ENCODE measurements at regions not wholly inside any gene's neighbourhood (a gene's known extent, or its start where the extent isn't known, plus 50 kb on each side); places are given as distances from the start of the nearest gene placed in this dataset.
"Not testable (repeated sequence)": the region's sequence is repeated elsewhere in the genome, so short reads cannot be mapped to it uniquely, and the experiment has no call there.

DNA sequence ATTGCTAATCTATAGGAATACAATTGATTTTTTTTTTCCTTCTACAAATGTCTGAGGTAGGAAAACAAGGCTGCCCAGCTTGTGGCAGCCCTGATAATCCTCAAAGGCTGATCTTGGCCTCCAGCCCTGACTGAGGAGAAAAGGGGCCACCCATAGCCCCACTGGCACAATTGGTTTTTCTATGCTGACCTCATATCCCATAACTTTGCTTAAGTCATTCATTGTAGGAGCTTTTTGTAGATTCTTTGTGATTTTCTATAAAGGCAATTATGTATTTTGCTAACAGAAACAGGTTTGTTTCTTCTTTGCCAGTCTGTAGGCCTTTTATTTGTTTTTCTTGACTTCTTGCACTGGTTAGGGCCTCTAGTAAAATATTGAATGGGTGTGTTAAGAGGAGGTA is 80.2 kb upstream of the C15orf39 start (continued):
- TF ChIP-seq, protein P1, sequence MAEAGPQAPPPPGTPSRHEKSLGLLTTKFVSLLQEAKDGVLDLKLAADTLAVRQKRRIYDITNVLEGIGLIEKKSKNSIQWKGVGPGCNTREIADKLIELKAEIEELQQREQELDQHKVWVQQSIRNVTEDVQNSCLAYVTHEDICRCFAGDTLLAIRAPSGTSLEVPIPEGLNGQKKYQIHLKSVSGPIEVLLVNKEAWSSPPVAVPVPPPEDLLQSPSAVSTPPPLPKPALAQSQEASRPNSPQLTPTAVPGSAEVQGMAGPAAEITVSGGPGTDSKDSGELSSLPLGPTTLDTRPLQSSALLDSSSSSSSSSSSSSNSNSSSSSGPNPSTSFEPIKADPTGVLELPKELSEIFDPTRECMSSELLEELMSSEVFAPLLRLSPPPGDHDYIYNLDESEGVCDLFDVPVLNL (CRISPR knock-in tag; IDR thresholded peaks at IDR 0.05; ENCODE audit: borderline replicate concordance, low read depth): no peak
- TF ChIP-seq, protein P2, sequence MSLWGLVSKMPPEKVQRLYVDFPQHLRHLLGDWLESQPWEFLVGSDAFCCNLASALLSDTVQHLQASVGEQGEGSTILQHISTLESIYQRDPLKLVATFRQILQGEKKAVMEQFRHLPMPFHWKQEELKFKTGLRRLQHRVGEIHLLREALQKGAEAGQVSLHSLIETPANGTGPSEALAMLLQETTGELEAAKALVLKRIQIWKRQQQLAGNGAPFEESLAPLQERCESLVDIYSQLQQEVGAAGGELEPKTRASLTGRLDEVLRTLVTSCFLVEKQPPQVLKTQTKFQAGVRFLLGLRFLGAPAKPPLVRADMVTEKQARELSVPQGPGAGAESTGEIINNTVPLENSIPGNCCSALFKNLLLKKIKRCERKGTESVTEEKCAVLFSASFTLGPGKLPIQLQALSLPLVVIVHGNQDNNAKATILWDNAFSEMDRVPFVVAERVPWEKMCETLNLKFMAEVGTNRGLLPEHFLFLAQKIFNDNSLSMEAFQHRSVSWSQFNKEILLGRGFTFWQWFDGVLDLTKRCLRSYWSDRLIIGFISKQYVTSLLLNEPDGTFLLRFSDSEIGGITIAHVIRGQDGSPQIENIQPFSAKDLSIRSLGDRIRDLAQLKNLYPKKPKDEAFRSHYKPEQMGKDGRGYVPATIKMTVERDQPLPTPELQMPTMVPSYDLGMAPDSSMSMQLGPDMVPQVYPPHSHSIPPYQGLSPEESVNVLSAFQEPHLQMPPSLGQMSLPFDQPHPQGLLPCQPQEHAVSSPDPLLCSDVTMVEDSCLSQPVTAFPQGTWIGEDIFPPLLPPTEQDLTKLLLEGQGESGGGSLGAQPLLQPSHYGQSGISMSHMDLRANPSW (CRISPR knock-in tag; conservative IDR thresholded peaks at IDR 0.05; ENCODE audit: low read depth): no peak
- TF ChIP-seq CREB1 (CRISPR knock-in tag; IDR thresholded peaks at IDR 0.05): no peak
- TF ChIP-seq, protein P3, sequence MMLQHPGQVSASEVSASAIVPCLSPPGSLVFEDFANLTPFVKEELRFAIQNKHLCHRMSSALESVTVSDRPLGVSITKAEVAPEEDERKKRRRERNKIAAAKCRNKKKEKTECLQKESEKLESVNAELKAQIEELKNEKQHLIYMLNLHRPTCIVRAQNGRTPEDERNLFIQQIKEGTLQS (CRISPR knock-in tag; conservative IDR thresholded peaks at IDR 0.05): no peak
- no peak for TF ChIP-seq ZNF396 (CRISPR knock-in tag; IDR thresholded peaks at IDR 0.05; ENCODE audit: borderline replicate concordance)

DNA sequence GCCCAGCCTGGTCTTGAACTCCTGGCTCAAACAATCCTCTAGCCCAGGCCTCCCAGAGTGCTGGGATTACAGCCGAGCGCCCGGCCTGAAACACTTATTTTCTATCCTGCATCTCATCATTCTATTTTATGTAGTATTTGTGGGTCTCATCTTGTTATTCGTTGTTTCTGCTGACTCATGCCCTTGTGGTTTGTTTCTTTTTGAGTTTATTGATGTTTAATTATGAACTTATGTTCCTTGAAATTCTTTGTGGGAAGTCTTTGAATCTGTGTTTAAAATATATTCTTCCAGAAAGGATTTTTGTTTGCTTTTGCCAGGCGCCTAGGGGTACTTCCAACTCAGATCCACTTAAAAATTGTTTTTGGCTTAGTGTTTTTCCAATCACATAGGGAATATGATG is 78.3 kb upstream of the C15orf39 start:
- H3K4me3 Mint-ChIP-seq: no peak overlapping the region
- ChIA-PET CTCF (no interaction called here), POLR2A (no interaction called here)
- DNase-seq (ENCODE audit: low spot score): no peak
- no peaks in the 10 kb centered on the region for H3K27me3 Mint-ChIP-seq (ENCODE audit: low read depth)
- H3K27ac Mint-ChIP-seq: no peak overlapping the region
- no peak for ATAC-seq
- TF ChIP-seq, protein P4, sequence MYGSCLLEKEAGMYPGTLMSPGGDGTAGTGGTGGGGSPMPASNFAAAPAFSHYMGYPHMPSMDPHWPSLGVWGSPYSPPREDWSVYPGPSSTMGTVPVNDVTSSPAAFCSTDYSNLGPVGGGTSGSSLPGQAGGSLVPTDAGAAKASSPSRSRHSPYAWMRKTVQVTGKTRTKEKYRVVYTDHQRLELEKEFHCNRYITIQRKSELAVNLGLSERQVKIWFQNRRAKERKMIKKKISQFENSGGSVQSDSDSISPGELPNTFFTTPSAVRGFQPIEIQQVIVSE (CRISPR knock-in tag; IDR thresholded peaks at IDR 0.05; ENCODE audit: borderline replicate concordance): no peak
- TF ChIP-seq TP53 (CRISPR knock-in tag; IDR thresholded peaks at IDR 0.05) (no peak), RORB (CRISPR knock-in tag; IDR thresholded peaks at IDR 0.05) (no peak), SMAD4 (CRISPR knock-in tag; IDR thresholded peaks at IDR 0.05) (no peak), NFATC4 (CRISPR knock-in tag; IDR thresholded peaks at IDR 0.05) (no peak)
- TF ChIP-seq, protein P5, sequence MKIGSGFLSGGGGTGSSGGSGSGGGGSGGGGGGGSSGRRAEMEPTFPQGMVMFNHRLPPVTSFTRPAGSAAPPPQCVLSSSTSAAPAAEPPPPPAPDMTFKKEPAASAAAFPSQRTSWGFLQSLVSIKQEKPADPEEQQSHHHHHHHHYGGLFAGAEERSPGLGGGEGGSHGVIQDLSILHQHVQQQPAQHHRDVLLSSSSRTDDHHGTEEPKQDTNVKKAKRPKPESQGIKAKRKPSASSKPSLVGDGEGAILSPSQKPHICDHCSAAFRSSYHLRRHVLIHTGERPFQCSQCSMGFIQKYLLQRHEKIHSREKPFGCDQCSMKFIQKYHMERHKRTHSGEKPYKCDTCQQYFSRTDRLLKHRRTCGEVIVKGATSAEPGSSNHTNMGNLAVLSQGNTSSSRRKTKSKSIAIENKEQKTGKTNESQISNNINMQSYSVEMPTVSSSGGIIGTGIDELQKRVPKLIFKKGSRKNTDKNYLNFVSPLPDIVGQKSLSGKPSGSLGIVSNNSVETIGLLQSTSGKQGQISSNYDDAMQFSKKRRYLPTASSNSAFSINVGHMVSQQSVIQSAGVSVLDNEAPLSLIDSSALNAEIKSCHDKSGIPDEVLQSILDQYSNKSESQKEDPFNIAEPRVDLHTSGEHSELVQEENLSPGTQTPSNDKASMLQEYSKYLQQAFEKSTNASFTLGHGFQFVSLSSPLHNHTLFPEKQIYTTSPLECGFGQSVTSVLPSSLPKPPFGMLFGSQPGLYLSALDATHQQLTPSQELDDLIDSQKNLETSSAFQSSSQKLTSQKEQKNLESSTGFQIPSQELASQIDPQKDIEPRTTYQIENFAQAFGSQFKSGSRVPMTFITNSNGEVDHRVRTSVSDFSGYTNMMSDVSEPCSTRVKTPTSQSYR (CRISPR knock-in tag; IDR thresholded peaks at IDR 0.05): no peak
- TF ChIP-seq, protein P6, sequence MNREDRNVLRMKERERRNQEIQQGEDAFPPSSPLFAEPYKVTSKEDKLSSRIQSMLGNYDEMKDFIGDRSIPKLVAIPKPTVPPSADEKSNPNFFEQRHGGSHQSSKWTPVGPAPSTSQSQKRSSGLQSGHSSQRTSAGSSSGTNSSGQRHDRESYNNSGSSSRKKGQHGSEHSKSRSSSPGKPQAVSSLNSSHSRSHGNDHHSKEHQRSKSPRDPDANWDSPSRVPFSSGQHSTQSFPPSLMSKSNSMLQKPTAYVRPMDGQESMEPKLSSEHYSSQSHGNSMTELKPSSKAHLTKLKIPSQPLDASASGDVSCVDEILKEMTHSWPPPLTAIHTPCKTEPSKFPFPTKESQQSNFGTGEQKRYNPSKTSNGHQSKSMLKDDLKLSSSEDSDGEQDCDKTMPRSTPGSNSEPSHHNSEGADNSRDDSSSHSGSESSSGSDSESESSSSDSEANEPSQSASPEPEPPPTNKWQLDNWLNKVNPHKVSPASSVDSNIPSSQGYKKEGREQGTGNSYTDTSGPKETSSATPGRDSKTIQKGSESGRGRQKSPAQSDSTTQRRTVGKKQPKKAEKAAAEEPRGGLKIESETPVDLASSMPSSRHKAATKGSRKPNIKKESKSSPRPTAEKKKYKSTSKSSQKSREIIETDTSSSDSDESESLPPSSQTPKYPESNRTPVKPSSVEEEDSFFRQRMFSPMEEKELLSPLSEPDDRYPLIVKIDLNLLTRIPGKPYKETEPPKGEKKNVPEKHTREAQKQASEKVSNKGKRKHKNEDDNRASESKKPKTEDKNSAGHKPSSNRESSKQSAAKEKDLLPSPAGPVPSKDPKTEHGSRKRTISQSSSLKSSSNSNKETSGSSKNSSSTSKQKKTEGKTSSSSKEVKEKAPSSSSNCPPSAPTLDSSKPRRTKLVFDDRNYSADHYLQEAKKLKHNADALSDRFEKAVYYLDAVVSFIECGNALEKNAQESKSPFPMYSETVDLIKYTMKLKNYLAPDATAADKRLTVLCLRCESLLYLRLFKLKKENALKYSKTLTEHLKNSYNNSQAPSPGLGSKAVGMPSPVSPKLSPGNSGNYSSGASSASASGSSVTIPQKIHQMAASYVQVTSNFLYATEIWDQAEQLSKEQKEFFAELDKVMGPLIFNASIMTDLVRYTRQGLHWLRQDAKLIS (CRISPR knock-in tag; IDR thresholded peaks at IDR 0.05; ENCODE audit: borderline replicate concordance): no peak
- peaks cover 9% of the 10 kb centered on the region for H3K9me3 Mint-ChIP-seq
- H3K36me3 Mint-ChIP-seq: no peaks in the 10 kb centered on the region
- peaks cover 8% of the 10 kb centered on the region; the same call in 1 of the 2 replicates for H3K4me1 Mint-ChIP-seq

DNA sequence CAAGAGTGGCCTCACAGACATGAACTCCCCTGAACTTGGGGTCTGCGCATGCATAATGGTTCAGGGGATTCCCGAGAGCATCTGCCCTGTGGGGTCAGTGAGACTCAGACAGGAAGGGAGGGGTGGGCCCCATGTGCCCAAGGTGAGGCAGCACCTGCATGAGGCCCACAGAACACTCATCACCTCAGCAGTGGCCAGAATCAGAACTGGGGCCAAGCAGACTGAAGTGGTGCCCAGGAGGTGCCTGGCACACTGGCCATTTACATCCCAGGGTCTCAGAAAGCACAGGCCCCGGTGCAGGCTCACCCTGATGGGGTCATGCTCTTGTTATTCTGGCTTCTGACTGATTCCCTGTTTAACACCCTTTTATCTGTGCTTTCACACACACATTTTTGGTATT is 77.4 kb upstream of the C15orf39 start:
- H3K36me3 Mint-ChIP-seq; H3K27me3 Mint-ChIP-seq (ENCODE audit: low read depth); H3K9me3 Mint-ChIP-seq; H3K27ac Mint-ChIP-seq; POLR2A ChIA-PET; H3K4me1 Mint-ChIP-seq; CTCF ChIA-PET; H3K4me3 Mint-ChIP-seq; DNase-seq (ENCODE audit: low spot score); ATAC-seq: not testable (repeated sequence)
